LNCaP clone FGC (cell line): ENCODE measurements at regions not wholly inside any gene's neighbourhood (a gene's known extent, or its start where the extent isn't known, plus 50 kb on each side); places are given as distances from the start of the nearest gene placed in this dataset.

Experiments used
- DNase-seq: peaks from one replicate; pipeline ENCODE4 v3.0.0-alpha.2; 2011; ENCODE audit warnings: low read depth
- H3K4me3 ChIP-seq: 2 replicates; pipeline ENCODE4 v1.5.1; 2011; ENCODE audit warnings: mild to moderate bottlenecking, low read depth, low read length, control low read depth
- TF ChIP-seq, protein P1 (sequence below): IDR thresholded peaks from 2 replicates; pipeline ENCODE4 v1.5.1; 2012; ENCODE audit warnings: mild to moderate bottlenecking; ENCODE audit not compliant: control insufficient read depth, insufficient read depth; ENCODE audit errors: extremely low read depth

DNA sequence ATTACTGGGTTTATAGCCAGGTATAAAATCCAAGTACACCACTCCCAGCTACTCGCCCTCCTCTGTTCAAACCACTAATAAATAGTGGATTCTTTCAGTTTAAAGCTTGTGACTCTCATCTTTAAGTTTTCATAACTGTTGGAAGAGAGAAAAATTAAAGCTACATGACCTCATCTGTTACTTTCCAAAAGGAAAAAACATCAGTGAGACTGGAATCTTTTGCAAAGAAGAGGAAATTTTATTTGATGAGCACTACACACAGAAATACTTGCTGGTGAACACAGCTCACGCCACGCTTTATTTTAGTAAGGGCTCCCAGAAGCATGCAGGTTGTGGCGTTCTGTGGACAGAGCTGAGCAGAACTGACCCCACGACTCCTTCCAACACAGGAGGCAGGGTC, 527.0 kb upstream of the MGMT start:
- H3K4me3 ChIP-seq, result no peak overlapping the region
- no peak for DNase-seq
- TF ChIP-seq, protein P1, sequence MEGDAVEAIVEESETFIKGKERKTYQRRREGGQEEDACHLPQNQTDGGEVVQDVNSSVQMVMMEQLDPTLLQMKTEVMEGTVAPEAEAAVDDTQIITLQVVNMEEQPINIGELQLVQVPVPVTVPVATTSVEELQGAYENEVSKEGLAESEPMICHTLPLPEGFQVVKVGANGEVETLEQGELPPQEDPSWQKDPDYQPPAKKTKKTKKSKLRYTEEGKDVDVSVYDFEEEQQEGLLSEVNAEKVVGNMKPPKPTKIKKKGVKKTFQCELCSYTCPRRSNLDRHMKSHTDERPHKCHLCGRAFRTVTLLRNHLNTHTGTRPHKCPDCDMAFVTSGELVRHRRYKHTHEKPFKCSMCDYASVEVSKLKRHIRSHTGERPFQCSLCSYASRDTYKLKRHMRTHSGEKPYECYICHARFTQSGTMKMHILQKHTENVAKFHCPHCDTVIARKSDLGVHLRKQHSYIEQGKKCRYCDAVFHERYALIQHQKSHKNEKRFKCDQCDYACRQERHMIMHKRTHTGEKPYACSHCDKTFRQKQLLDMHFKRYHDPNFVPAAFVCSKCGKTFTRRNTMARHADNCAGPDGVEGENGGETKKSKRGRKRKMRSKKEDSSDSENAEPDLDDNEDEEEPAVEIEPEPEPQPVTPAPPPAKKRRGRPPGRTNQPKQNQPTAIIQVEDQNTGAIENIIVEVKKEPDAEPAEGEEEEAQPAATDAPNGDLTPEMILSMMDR, result no peak

DNA sequence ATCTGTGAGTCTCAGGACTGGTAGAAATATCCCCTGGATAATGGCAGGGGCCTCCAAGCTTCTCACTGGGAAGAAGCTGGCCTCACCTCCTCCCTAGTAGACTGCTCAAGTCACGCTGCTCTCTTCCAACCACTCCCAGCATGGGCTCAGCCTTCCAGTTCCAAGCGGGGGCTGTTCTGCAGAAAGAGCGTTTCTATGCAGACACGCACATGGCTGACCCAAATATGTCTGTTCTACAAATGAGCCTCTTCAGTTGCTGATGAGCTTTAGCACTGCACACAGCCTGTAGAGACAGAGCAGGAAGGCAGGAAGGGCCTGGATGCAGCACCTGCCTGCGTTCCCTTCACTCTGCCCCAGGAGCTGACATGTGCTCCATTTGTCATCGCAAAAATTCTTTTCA, 523.9 kb upstream of the MGMT start:
- H3K4me3 ChIP-seq, result no peak overlapping the region
- DNase-seq, result no peak

DNA sequence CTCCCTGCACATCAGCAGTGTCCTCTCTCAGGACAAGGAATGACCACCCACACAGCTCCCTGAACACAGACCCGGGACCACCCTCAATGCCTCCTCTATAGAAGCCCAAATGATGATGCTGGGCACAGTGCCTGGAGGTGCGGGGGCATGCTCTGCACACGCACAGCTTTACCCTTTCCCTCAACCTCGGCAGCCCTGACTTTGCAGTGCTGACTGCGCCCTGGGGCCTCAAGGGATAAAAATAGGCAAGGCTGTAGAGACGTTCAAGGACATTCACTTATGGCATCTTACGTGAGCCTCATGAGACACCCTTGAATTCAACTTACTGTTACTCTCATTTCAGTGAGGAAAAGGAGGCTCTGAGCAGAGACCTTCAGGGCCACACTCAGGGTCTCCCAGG, 521.6 kb upstream of the MGMT start:
- DNase-seq, result no peak
- H3K4me3 ChIP-seq, result no peak overlapping the region
- TF ChIP-seq, protein P1, result no peak

More for the DNA sequence above, 523.9 kb upstream of the MGMT start:
- TF ChIP-seq, protein P1, result no peak

DNA sequence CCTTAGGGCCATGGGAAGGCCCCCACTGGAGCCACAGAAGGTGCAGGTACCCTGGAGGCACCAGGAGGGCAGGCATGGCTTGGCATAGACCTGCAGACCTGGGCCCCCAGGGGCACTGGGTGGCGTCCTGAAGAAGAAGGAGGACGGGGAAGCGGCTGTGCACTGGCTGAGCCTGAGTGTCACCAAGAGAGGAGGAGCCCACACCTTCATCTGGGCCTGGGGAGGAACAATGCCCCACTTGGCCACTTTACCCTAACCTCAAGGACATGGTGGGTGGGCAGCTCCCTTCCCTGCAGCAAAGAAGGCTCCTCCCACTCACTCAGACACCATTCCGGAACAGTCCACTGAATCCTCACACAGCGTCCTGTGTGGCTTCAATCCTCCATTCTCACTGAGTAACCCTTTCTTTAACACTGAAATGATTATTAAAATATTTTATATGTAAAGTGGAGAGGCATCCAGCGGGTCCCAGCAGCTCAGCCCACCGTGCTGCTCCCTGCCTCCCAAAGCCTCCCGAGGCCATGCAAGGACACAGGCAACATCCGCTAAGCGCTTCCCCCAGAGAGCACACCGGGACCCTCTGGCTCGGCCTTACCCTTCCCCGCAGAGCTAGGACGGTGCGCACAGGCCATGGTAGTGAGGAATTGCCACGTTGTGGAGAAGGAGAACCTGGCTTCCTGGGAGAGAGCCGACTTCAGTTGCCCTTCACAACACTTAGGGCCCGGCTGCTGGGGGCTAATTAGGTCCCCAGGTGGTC, 516.7 kb upstream of the MGMT start:
- H3K4me3 ChIP-seq, result no peak overlapping the region
- no peak for DNase-seq
- TF ChIP-seq, protein P1, result no peak

DNA sequence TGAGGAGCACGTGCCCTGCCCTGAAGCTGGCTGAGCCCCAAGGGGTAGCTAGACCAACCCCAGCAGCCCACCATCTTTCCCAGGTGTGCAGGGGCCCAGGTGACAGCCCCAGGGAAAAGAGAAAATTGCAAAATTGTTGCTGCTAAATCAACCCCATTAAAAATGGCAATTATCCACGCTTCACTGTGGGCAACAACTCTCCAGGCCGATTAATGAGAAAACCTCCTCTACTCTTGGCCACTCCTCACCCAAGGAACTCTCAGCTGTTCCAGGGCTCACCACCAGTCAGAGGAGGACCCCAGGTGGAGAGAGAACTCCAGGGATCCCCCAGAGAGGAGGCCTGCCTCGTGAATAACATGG, 516.1 kb upstream of the MGMT start:
- TF ChIP-seq, protein P1, result no peak
- no peak for DNase-seq
- H3K4me3 ChIP-seq, result no peak overlapping the region

DNA sequence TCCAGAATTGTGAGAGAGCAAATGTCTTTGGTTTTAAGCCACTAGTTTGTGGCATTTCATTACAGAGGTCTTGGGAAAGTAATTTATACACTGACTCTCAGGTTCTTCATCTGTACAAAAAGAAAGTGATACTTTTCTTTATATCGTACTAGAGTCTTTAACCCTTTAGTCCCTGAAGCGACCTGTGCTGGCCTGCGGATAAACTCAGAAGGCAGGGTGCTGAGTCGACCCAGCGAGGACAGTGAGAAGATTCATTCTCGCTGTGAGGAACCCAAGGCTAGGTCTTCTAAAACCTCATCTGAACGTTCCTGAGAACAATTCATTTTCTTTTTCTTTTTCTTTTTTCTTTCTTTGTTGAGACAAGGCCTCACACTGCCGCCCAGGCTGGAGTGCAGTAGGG, 514.2 kb upstream of the MGMT start:
- TF ChIP-seq, protein P1, result no peak
- H3K4me3 ChIP-seq, result no peak overlapping the region
- no peak for DNase-seq

DNA sequence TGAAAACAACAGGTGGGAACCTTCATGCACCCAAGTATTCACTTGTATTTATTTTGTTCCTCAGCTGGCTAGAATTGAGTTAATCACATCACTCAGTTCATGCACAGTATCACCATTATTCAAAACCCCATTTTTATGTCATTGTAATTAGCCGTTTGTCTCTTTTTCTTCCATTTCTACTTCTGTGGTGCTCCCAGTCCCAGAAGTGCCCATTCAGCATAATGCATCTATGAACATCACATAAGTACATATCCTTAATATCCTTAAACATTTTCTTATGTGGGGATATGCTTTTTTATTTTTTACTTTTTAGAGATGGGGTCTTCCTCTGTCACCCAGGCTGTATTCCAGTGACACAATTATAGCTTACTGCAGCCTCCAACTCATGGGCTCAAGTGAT, 510.9 kb upstream of the MGMT start:
- TF ChIP-seq, protein P1, result no peak
- no peak for DNase-seq

More for the DNA sequence above, 510.9 kb upstream of the MGMT start:
- H3K4me3 ChIP-seq, result no peak overlapping the region
